GM12864 (cell line): ENCODE measurements at regions not wholly inside any gene's neighbourhood (a gene's known extent, or its start where the extent isn't known, plus 50 kb on each side); places are given as distances from the start of the nearest gene placed in this dataset.

Experiments
- DNase-seq: peaks from one replicate; pipeline ENCODE4 v3.0.0-alpha.2; 2011; ENCODE audit warnings: low read depth
- H3K4me3 ChIP-seq: 2 replicates; pipeline ENCODE4 v1.5.1; 2011; ENCODE audit warnings: mild to moderate bottlenecking, low read depth, low read length, control low read depth
- TF ChIP-seq, protein P1 (sequence below): IDR thresholded peaks from 2 replicates; pipeline ENCODE4 v1.5.1; 2011; ENCODE audit warnings: low read depth, mild to moderate bottlenecking, moderate library complexity, low read length, control low read depth, inconsistent platforms; ENCODE audit errors: missing control alignments

DNA sequence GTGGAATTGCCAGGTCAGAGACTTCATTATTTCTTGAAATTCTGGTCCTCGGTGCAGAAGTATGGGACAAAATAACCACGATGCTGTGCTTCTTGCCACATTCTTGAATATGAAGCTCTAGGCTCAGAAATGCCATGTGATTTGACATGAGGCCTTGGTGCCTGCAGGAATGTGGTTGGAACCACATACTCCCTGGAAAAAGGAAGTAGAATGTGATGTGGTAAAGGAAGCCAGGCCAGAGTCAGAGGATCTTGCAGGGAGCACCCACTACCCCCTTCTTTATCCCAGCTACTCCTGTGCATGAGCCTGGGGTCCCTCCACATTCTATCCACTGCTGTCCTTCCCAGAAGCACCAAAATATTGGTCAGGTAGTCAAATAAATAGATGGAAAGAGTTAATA lies 80.9 kb downstream of the FOXD1 start:
- no peak for DNase-seq
- H3K4me3 ChIP-seq = no peak overlapping the region
- TF ChIP-seq, protein P1, sequence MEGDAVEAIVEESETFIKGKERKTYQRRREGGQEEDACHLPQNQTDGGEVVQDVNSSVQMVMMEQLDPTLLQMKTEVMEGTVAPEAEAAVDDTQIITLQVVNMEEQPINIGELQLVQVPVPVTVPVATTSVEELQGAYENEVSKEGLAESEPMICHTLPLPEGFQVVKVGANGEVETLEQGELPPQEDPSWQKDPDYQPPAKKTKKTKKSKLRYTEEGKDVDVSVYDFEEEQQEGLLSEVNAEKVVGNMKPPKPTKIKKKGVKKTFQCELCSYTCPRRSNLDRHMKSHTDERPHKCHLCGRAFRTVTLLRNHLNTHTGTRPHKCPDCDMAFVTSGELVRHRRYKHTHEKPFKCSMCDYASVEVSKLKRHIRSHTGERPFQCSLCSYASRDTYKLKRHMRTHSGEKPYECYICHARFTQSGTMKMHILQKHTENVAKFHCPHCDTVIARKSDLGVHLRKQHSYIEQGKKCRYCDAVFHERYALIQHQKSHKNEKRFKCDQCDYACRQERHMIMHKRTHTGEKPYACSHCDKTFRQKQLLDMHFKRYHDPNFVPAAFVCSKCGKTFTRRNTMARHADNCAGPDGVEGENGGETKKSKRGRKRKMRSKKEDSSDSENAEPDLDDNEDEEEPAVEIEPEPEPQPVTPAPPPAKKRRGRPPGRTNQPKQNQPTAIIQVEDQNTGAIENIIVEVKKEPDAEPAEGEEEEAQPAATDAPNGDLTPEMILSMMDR = no peak

DNA sequence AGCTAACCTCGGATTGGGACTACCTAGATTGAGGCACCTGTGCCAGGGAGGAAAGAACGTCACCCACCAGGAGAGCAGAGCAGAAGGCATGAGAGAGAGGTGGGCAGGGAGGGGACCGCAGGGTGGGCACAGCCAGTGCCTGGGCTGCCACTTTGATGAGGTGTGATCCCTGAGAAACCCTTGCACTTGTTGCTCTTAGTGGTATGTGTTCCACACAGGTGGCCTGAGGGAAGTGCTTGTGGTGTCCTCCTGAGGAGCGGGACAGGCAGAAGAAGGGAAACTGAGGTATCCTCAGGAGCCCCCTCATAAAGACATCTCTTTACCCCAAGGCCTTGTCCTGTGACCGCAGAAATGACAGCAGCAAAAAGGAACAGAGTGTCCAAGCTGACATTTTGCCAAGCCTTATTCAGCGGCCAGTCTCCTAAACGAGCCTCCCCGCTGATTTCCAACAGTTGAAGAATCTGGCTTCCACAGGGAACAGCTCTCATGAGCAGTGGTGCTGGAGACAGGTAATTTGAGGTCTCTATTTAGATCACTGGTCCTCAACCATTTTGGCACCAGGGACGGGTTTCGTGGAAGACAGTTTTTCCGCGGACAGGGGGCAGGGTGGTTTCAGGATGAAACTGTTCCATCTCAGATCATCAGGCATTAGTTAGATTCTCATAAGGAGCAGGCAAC lies 82.4 kb downstream of the FOXD1 start:
- H3K4me3 ChIP-seq = no peak overlapping the region
- DNase-seq = no peak
- TF ChIP-seq, protein P1 = no peak

DNA sequence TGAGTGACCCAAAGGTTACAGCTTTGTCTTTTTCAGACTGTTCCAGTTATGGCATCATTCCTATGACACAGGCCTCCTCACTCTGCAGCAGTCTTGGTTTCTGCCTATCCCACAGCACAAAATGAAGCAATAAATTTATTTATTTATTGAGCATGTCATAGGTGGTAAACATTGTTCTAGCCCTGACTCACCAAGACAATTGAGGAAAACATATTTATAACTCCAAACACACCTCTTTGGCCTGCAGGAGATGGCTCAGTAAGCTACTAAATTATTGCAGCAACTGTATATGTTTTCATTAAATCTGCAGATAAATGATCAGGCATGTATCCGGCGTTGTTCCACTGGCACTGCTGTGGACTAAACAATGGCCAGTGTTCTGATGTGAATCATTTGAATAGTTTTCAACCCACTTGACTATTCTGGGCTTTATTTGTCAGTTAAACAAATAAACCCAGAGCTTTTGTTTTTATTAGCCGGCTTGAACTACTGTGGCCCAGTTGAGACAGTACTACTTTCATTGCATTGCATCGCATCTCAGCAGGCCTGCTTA lies 83.2 kb downstream of the FOXD1 start:
- H3K4me3 ChIP-seq = no peak overlapping the region
- no peak for DNase-seq
- TF ChIP-seq, protein P1 = no peak

DNA sequence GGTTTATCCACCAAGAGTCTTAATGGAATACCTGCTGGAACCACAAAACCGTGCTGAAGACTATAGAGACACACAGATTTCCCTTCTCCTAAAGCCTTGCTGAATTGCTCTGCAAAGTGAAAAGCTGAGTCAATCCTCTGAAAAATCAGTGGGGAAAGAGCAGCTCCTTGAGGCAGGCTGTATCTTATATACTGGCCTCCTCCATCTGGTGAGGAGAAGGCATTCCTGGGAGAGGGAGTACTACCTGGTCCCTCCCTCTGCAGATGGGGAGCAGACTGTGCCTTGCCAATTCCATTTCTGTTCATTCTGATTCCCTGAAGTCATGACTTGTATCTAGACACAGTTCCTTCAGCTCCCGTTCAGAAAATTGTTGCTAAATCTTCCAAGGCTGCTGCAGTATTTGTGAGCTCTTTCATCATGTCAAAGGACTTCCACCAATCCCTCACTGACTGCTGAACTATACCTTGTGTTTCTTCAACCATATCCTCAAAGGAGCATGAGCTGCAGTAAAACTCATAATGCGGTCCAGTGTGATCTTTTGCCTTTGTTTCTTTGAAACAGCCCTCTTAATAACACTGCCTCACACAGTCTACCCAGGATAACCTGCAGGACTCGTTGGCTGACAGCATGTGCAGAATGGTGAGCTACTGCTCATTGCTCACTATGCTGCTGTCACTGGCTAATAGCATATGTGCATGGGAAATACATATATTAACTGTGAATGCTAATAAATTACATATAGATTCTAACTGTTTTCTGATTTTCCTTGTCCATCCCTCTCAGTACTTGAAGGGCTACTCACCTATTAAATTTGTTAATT lies 84.5 kb downstream of the FOXD1 start:
- H3K4me3 ChIP-seq = no peak overlapping the region
- no peak for DNase-seq
- TF ChIP-seq, protein P1 = no peak

DNA sequence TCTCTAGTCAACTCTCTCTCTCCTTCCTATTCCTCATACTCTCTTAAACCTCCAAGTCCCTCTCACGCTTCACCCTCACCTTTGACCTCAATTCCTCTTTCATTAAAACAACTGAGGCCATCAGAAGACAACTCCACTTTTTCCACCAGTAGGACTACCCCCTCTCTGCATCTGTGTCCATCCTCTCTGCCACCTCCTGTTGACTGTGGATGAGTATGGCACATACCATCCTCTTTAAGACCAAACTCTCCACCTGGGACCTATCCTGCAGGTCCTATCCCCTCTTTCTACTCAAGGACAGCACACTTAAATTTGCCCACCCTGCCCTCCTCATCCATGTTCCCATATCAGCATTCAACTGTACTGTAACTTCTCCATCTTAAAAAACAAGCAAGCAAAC lies 89.2 kb downstream of the FOXD1 start:
- DNase-seq = no peak
- TF ChIP-seq, protein P1 = no peak
- no peak overlapping the region for H3K4me3 ChIP-seq

DNA sequence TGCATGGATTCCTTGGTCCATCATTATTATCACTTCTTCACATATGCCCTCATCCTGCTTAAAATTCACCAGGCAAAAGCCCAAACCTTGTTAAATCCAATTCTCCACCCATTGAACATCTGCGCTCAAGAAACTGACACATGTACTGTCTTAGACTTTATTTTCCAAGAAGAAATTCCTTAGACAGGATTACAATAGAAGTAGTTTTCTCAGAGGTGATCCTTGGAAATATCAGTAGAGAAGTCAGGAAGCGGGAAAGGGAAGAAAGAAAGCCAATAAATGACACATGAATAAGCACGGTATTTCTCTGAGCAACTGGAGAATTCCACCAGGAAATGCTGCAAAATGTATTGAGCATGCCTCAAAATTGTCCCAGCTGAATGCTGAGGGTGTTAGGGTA lies 90.2 kb downstream of the FOXD1 start:
- H3K4me3 ChIP-seq = no peak overlapping the region
- TF ChIP-seq, protein P1 = no peak
- no peak for DNase-seq
